Suprapubic skin (tissue), 4 donors: ENCODE measurements at regions not wholly inside any gene's neighbourhood (a gene's known extent, or its start where the extent isn't known, plus 50 kb on each side); places are given as distances from the start of the nearest gene placed in this dataset.

Experiments
- EP300 ChIP-seq: sonication (generic); formaldehyde crosslinking; IDR thresholded peaks from one replicate; pipeline ENCODE4 v1.6.1; 2017; ENCODE audit warnings: antibody characterized with exemption
- POLR2A ChIP-seq, 2 donors: fragments of 450-650 bp; IDR thresholded peaks; one replicate each; pipeline ENCODE4 v1.6.1; 2017; ENCODE audit warnings: antibody characterized with exemption in 2 of 2, mild to moderate bottlenecking in 2 of 2, moderate library complexity in 2 of 2
- POLR2AphosphoS5 ChIP-seq, 3 donors: sonication (generic); formaldehyde crosslinking; IDR thresholded peaks; one replicate each; pipeline ENCODE4 v1.6.1; 2017; ENCODE audit warnings: antibody characterized with exemption in 3 of 3
- TF ChIP-seq, protein P1 (sequence below), 2 donors: fragments of 200-600 bp in 1 of 2; fragments of 450-650 bp in 1 of 2; sonication (generic) in 1 of 2; IDR thresholded peaks; one replicate each; pipeline ENCODE4 v1.5.1; 2016 to 2019; ENCODE audit warnings: antibody characterized with exemption in 2 of 2, mild to moderate bottlenecking in 1 of 2, moderate library complexity in 1 of 2

- TF ChIP-seq, protein P1, sequence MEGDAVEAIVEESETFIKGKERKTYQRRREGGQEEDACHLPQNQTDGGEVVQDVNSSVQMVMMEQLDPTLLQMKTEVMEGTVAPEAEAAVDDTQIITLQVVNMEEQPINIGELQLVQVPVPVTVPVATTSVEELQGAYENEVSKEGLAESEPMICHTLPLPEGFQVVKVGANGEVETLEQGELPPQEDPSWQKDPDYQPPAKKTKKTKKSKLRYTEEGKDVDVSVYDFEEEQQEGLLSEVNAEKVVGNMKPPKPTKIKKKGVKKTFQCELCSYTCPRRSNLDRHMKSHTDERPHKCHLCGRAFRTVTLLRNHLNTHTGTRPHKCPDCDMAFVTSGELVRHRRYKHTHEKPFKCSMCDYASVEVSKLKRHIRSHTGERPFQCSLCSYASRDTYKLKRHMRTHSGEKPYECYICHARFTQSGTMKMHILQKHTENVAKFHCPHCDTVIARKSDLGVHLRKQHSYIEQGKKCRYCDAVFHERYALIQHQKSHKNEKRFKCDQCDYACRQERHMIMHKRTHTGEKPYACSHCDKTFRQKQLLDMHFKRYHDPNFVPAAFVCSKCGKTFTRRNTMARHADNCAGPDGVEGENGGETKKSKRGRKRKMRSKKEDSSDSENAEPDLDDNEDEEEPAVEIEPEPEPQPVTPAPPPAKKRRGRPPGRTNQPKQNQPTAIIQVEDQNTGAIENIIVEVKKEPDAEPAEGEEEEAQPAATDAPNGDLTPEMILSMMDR (IDR thresholded peaks at IDR 0.05): no peak
- TF ChIP-seq POLR2A (IDR thresholded peaks at IDR 0.05) (no peak), EP300 (no peak), POLR2AphosphoS5 (IDR thresholded peaks at IDR 0.05) (no peak)
Measured at GRCh38 chr6:76866091-76866915, 597.0 kb downstream of the HTR1B start.
